ENCODE measurements at regions not wholly inside any gene's neighbourhood (a gene's known extent, or its start where the extent isn't known, plus 50 kb on each side); places are given as distances from the start of the nearest gene placed in this dataset.
"Not testable (repeated sequence)": the region's sequence is repeated elsewhere in the genome, so short reads cannot be mapped to it uniquely, and the experiment has no call there.

DNA sequence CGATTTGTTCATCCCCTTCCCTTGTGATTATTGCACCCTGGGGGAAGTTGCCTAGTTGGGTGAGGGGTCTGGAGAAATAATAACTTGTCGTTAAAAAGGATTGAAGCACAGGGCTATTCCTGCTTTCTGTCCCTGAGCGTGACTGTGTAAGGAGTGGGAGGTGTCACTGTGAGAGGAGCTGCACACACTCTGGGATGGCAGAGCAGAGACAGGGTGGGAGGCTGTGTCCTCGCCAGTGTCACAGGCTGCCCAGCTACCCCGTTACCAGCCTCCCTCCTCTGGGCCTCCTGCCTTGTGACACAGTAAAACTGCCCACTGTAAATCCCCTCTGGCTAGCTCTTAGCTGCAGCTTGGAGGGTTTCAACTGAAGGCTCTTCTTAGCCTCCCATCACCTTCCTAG, 460.6 kb downstream of the AACS start:
- no peak for DNase-seq
- peaks cover 6 to 36% of the 10 kb centered on the region in 2 donors for H3K9me3 Mint-ChIP-seq

DNA sequence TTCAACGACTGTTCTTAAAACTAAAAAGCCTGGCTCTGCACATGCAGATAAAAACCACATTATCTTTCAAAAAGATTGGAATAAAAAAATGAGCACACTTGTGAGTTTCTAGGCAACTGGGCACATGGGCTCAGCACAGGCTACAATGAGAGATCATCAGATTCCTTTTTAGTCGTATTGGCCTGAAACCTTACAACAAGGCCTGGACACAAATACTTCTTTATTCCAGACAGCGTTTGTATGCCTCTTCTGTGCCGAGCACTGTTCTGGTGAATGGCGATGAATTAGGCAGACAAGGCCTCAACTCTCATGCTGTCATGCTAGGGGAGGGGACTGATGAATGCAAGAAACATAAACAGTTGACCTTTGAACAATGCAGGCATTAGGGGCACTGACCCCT, 463.0 kb downstream of the AACS start:
- Mint-ChIP-seq H3K4me3 (no peak overlapping the region), H3K9me3 (peaks cover 6 to 16% of the 10 kb centered on the region in 2 donors), H3K27ac (no peak overlapping the region), H3K27me3 (peaks cover 10% of the 10 kb centered on the region), H3K4me1 (no peaks in the 10 kb centered on the region)
- no peak for DNase-seq
- no peak for ATAC-seq

More for the DNA sequence above, 460.6 kb downstream of the AACS start:
- peak; percentile 15 for ATAC-seq
- Mint-ChIP-seq H3K4me1 (no peaks in the 10 kb centered on the region), H3K4me3 (no peak overlapping the region), H3K27ac (no peak overlapping the region), H3K27me3 (peaks cover 4% of the 10 kb centered on the region)

DNA sequence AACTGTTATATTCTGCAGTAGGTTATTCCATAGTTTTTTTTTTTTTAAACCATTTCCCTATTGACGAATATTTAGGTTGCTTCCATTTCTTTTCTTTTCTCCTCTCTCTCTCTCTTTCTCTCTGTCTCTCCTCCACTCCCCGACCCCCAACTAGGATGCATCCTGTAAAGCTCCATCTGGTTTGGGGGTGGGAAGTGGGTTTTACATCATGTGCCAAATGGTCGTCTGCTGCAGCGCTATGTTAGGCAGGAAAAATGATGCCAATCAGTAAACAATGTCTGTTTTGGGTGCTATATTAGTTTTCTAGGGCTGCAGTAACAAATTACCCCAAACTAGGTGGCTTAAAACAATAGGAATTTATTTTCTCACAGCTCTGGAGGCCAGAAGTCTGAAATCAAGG, 465.0 kb downstream of the AACS start:
- Mint-ChIP-seq H3K9me3 (no peaks in the 10 kb centered on the region), H3K27me3 (peaks cover 10% of the 10 kb centered on the region), H3K4me1 (no peaks in the 10 kb centered on the region), H3K4me3 (no peak overlapping the region), H3K27ac (no peak overlapping the region)
- ATAC-seq (no peak), DNase-seq (no peak)

DNA sequence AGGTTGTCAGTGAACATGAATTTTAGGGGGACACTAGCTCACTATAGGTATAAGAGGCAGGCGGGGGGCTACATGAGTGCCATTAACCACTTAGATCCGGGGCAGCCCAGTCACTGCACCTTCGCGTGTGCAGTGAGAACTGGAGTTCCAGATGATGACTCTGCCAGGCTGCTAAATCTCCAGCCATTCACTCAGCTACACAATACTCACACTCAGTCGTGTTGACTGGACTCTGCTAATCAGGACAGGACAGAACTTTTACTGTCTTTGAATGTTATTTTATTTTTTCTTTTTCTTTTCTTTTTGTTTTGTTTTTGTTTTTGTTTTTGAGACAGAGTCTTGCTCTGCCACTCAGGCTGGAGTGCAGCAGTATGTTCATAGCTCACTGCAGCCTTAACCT, 465.6 kb downstream of the AACS start:
- ATAC-seq, result no peak
- no peak overlapping the region for H3K27ac Mint-ChIP-seq
- H3K4me1 Mint-ChIP-seq, result no peaks in the 10 kb centered on the region
- no peaks in the 10 kb centered on the region for H3K9me3 Mint-ChIP-seq
- H3K4me3 Mint-ChIP-seq, result no peak overlapping the region
- H3K27me3 Mint-ChIP-seq, result peaks cover 10% of the 10 kb centered on the region
- DNase-seq, result no peak

DNA sequence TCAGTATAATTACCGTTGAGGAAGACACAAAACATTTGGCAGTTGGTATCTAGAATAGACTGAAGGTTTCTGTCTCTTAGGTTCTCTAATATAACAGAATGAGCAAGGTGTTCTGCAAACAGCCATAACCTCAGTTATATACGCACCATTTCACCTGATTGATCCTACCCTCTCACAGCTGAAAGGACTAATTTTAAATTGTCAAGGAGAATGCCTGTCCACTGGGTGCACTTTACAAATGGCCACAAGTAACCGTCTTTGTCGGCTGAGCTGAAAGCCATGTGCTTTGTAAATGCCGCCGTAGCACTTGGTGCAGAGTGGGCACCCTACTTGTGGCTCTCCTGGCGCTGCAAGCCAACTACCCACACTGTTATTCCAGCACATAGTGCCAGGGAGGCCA, 466.3 kb downstream of the AACS start:
- H3K27me3 Mint-ChIP-seq, result peaks cover 10% of the 10 kb centered on the region
- H3K9me3 Mint-ChIP-seq, result no peaks in the 10 kb centered on the region
- no peak for ATAC-seq
- H3K4me3 Mint-ChIP-seq, result no peak overlapping the region
- H3K4me1 Mint-ChIP-seq, result no peaks in the 10 kb centered on the region
- no peak overlapping the region for H3K27ac Mint-ChIP-seq
- no peak for DNase-seq

DNA sequence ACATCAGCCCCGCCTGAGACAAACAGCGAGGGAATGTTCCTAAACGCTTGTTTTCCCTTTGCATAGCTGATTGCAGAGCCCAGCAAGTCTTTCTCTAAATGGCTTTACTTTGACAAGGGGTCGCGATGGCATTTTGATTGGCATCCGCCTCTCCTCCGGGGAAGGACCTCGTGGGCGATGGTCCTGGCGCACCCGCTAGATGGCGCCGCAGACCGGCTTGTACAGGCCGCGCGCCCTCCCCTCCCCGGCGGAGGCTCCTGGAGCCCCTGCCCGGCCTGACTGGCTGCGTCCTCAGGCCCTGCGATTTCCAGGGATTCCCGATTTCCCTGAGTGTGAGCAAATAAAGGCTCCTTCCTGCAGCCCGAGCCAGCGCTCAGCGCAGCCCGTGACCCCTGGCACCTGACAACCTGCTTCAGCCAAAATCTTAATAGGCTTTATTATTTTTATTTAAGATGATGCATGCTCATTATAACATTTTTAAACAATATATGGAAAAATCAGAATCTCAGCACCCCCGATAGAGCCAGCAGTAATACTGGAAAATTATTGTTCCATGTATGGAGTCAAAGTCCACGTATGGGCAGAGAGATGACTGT, 468.3 kb downstream of the AACS start:
- DNase-seq, result peak in 1 of 2 donors; percentile 21
- no peaks in the 10 kb centered on the region for H3K9me3 Mint-ChIP-seq
- H3K27me3 Mint-ChIP-seq, result peaks cover 10% of the 10 kb centered on the region
- ATAC-seq, result peak; percentile 54
- no peak overlapping the region for H3K27ac Mint-ChIP-seq
- no peaks in the 10 kb centered on the region for H3K4me1 Mint-ChIP-seq
- H3K4me3 Mint-ChIP-seq, result no peak overlapping the region

DNA sequence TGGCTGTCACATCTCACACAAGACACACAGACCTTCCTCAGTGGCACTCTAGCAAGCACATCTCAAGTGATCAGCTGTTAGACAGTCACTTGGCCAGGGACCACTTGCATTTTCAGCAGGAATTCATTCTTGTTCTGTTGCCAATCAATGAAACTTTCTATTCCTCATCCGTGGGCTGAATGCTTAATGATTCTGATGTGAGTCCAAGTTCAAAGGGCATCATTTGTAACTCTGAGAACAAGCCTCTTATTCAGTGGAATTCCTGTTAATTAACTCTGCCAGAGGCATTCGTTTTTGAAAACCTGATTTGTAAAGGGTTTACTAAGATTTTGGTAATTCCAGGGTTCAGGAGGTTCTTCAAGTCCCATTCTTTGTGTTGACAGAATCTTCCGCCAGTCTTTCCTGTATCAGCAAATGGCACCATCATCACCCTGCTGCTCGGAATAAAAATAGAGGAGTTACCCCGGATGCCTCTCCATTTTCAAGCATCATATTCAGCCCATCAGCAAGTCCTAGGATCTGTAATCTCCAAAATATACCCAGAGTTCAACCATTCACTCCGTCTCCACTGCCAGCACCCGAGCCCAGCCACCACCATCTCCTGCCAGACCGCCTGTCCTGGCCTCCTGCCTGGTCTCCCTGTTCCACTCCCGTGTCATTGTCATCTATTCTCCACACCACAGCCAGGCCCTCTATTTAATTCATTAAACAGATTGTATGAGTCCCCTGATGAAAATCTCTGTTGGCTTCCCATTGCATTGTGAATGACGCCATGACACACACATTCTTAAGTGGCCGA, 473.4 kb downstream of the AACS start:
- Mint-ChIP-seq H3K27me3 (peaks cover 8% of the 10 kb centered on the region), H3K4me3 (no peak overlapping the region), H3K27ac (no peak overlapping the region), H3K9me3 (peaks cover 5 to 9% of the 10 kb centered on the region in 2 donors), H3K4me1 (no peaks in the 10 kb centered on the region)
- ATAC-seq (no peak), DNase-seq (no peak)

DNA sequence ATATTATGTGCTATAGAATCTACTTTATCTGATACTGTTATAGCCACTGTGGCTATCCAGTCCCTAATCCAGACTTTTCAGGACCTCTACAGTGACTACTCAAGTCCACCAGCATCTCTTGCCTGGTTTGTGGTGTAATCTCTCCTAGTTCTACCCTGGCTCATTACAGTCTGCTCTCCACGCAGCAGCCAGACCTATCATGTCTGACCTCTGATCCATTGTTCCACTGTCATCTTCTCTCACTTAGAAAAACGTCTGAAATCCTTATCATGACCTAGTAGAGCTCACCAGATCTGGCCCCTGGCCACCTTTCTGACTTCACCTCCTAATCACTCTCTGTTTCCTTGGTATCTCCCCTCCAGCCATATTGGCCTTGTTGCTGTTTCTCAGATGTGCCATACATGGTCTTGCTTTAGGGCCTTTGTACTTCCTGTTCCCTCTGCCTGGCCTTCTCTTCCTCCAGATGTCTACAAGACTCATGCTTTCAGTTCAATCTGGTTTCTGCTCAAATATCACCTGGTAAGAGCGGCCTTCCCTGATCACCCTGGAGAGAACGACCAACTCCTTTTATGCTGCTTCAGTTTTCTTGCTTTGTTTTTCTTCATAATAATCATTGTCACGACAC, 475.5 kb downstream of the AACS start:
- DNase-seq, result no peak
- Mint-ChIP-seq H3K9me3 (peaks cover 5 to 9% of the 10 kb centered on the region in 2 donors), H3K27ac (peak overlapping the region in 1 of 2 donors; percentile 59), H3K4me1 (no peaks in the 10 kb centered on the region), H3K27me3 (peaks cover 8% of the 10 kb centered on the region), H3K4me3 (no peak overlapping the region)
- ATAC-seq, result no peak

DNA sequence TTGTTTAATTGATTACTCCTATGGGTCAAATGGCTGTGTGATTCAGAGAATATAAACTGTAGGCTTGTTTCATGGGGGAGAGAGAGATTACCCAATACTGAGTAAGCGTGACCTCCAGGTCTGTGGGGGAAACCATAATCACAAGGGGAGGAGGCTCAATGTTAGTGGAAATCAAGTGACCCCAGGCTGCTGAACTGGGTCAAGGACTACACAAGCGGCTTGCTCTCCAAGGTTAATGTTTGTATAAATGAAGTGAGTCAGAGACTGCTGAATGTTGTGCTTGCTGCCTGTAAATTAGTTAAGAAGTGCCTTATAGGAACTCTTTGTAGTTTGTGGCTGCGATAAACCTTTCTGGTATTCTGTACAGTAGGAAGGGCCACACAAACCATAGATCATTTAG, 479.7 kb downstream of the AACS start:
- DNase-seq (no peak), ATAC-seq (no peak)
- Mint-ChIP-seq H3K4me3 (no peak overlapping the region), H3K9me3 (peaks cover 5 to 8% of the 10 kb centered on the region in 2 donors), H3K27ac (no peak overlapping the region), H3K4me1 (no peaks in the 10 kb centered on the region), H3K27me3 (no peaks in the 10 kb centered on the region)

DNA sequence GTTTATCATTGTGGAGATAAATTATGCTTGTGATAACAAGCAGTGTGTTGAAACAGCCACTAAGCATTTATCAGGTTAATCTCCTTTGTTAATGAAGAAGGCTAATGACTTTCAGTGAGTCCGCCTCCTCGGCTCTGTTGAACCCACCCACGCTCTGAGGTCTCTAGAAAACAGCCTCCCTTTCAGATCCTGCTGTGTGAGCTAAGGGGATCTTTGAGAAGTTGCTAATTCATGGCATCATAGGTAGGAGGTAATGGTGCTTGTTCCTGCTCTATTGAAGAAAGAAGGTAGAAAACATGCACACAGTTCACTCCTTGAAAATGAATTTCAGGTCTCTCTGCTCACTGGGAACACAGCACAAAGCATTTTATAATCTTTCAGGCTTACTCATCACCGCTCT, 483.9 kb downstream of the AACS start:
- peaks cover 3 to 8% of the 10 kb centered on the region in 2 donors for H3K9me3 Mint-ChIP-seq
- H3K4me1 Mint-ChIP-seq, result no peaks in the 10 kb centered on the region
- no peaks in the 10 kb centered on the region for H3K27me3 Mint-ChIP-seq

DNA sequence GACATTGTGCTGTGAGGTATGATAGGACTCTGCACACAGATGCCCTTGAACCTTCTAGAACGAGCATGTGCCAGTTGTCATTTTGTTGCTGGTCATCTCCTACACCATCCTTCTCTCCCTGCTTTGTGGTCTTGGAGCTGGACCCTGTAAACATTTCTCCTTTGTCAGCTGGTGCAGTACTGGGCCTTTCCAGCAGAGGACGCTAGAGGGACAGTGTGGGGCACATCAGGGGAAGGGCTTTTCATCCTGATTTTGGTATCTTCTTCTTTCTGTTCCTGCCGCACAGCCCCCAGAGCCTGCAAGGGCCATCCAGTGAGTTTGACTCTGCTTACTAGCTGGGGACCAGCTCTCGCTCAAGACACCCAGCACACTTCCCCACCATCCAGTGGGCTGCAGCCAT, 484.6 kb downstream of the AACS start:
- no peak for ATAC-seq
- DNase-seq, result no peak
- Mint-ChIP-seq H3K27ac (no peak overlapping the region), H3K9me3 (peaks cover 3 to 8% of the 10 kb centered on the region in 2 donors), H3K27me3 (no peaks in the 10 kb centered on the region), H3K4me1 (no peaks in the 10 kb centered on the region), H3K4me3 (no peak overlapping the region)

More for the DNA sequence above, 483.9 kb downstream of the AACS start:
- no peak for DNase-seq
- no peak overlapping the region for H3K27ac Mint-ChIP-seq
- no peak for ATAC-seq
- H3K4me3 Mint-ChIP-seq, result no peak overlapping the region

DNA sequence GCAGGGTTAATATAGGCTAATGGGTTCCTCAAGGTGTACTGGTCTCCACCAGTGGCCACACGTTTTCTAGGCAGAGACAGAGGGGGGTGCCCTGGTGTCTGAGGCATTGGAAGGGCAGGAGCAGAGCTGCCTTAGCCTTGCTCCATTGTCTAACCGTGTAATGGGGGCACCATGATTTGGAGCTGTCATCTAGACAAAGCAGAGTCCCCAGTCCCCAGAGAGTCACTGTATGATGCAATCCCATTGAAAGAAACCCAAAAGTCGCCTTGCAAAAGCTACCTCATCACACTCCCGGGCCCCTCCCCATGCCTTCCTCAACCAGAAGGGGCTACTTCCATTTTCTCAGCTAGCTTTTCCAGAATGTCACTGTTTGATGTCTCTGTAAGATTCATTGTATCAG, 487.1 kb downstream of the AACS start:
- Mint-ChIP-seq H3K27me3 (no peaks in the 10 kb centered on the region), H3K4me3 (no peak overlapping the region), H3K27ac (no peak overlapping the region), H3K4me1 (no peaks in the 10 kb centered on the region), H3K9me3 (peaks cover 3 to 8% of the 10 kb centered on the region in 2 donors)
- no peak for DNase-seq
- no peak for ATAC-seq

DNA sequence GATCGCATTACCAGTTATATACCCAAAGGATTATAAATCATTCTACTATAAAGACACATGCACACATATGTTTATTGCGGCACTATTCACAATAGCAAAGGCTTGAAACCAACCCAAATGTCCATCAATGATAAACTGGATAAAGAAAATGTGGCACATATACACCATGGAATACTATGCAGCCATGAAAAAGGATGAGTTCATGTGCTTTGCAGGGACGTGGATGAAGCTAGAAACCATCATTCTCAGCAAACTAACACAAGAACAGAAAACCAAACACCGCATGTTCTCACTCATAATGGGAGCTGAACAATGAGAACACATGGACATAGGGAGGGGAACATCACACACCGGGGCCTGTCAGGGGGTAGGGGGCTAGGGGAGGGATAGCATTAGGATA, 495.8 kb downstream of the AACS start:
- H3K9me3 Mint-ChIP-seq, H3K4me1 Mint-ChIP-seq, ATAC-seq, DNase-seq, H3K4me3 Mint-ChIP-seq, H3K27me3 Mint-ChIP-seq, H3K27ac Mint-ChIP-seq: not testable (repeated sequence)

DNA sequence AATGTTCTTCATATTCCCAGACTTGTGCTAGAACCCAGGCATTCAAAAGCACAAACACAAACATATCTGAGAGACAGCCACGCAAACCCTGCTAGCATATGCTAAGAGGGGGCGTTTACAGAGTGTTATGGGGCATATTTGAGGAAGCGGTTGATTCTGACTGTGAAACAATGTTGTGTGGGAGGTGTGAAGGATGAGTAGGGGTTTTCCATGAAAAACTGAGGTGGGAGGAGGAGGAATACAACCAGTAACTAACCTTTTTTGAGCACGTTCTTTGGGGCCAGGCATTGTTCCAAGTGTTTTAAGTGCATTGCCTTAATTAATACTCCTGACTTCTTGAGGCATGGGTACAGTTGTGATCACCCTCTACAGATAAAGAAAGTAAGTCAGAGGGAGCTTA, 499.5 kb downstream of the AACS start:
- H3K9me3 Mint-ChIP-seq, result no peaks in the 10 kb centered on the region
- no peaks in the 10 kb centered on the region for H3K27me3 Mint-ChIP-seq
- H3K4me3 Mint-ChIP-seq, result no peak overlapping the region
- no peak for DNase-seq
- no peaks in the 10 kb centered on the region for H3K4me1 Mint-ChIP-seq
- ATAC-seq, result no peak
- H3K27ac Mint-ChIP-seq, result no peak overlapping the region

DNA sequence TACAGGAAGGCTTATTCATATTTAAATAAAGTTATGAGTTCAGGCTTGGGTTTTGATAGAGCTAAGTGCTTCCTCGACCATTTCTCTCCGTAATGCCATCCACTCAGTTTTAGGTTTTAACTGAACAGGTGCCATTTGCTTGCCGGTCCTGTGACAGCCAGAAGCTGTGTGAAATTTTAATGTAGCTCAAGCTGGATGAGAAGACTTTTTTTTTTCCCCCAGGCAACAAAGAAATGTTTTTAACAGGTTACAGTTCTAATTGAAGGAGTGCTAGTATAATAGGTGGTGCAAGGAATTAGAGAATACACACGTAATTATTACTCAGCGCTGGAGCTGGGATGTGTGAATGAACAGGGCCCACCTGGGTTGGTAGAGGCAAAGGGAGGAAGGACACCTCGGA, 502.3 kb downstream of the AACS start:
- Mint-ChIP-seq H3K9me3 (no peaks in the 10 kb centered on the region), H3K4me3 (no peak overlapping the region), H3K27me3 (no peaks in the 10 kb centered on the region), H3K4me1 (no peaks in the 10 kb centered on the region), H3K27ac (no peak overlapping the region)
- DNase-seq (no peak), ATAC-seq (no peak)

DNA sequence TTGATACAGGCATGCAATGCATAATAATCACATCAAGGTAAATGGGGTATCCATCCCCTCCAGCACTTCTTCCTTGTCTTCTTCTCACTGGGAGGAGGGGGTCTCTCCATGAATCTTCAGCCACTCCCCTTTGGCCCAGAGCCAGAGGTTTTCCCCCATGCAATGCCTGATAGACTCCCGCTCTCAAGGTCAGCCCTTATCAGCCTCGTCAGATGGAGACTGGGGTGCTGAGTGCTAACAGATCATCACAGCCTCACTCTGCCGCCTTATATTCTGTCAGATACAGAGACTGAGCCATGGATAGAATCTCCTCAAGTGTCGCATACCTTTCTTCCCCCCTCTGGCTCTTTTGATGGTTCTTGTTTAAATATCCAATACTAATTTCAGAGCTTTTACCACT, 503.1 kb downstream of the AACS start:
- H3K27me3 Mint-ChIP-seq, result no peaks in the 10 kb centered on the region
- no peaks in the 10 kb centered on the region for H3K4me1 Mint-ChIP-seq
- no peak overlapping the region for H3K4me3 Mint-ChIP-seq

More for the DNA sequence above, 503.1 kb downstream of the AACS start:
- DNase-seq, result no peak
- Mint-ChIP-seq H3K27ac (no peak overlapping the region), H3K9me3 (no peaks in the 10 kb centered on the region)
- no peak for ATAC-seq
